ENCODE measurements at regions not wholly inside any gene's neighbourhood (a gene's known extent, or its start where the extent isn't known, plus 50 kb on each side); places are given as distances from the start of the nearest gene placed in this dataset.

GRCh38 chr6:68527691-68528090, 107.4 kb upstream of the ADGRB3 start:
- TF ChIP-seq ZNF560 (tag by site-specific recombination; IDR thresholded peaks at IDR 0.05; ENCODE audit: borderline replicate concordance) = no peak
- no peak for TF ChIP-seq ZNF280C (tag by site-specific recombination; IDR thresholded peaks at IDR 0.05)
- TF ChIP-seq ZNF202 (tag by site-specific recombination; IDR thresholded peaks at IDR 0.05; ENCODE audit: borderline replicate concordance) = no peak
- no peak for TF ChIP-seq ZNF140 (tag by site-specific recombination; IDR thresholded peaks at IDR 0.05)
- TF ChIP-seq ZNF530 (tag by site-specific recombination; IDR thresholded peaks at IDR 0.05; ENCODE audit: low read depth) = no peak
- TF ChIP-seq PBX3 (CRISPR knock-in tag; IDR thresholded peaks at IDR 0.05) = no peak
- no peak for TF ChIP-seq ZNF223 (tag by site-specific recombination; IDR thresholded peaks at IDR 0.05)
- no peak for TF ChIP-seq KLF1 (tag by site-specific recombination; IDR thresholded peaks at IDR 0.05)
- TF ChIP-seq ZNF350 (tag by site-specific recombination; IDR thresholded peaks at IDR 0.05) = no peak
- CTCF ChIA-PET = no interaction called here
- POLR2A ChIA-PET = no interaction called here

GRCh38 chr6:68506911-68507310, 128.2 kb upstream of the ADGRB3 start:
- ChIA-PET CTCF (interaction anchor here (0.6 kb wide), 1 partner anchor 272 kb away, joined by 3 read pairs; no protein-coding TSS in a partner anchor), POLR2A (no interaction called here)
- TF ChIP-seq ZNF645 (tag by site-specific recombination; IDR thresholded peaks at IDR 0.05) = no peak
- TF ChIP-seq ZNF37A (tag by site-specific recombination; IDR thresholded peaks at IDR 0.05) = no peak
- TF ChIP-seq ZNF239 (tag by site-specific recombination; IDR thresholded peaks at IDR 0.05) = no peak
- TF ChIP-seq ZNF18 (tag by site-specific recombination; IDR thresholded peaks at IDR 0.05) = no peak
- no peak for TF ChIP-seq ZNF174 (tag by site-specific recombination; IDR thresholded peaks at IDR 0.05)
- no peak for TF ChIP-seq ZNF112 (tag by site-specific recombination; IDR thresholded peaks at IDR 0.05)
- H3K27ac ChIP-seq (ENCODE audit: extremely low read depth, low read depth, low read length) = no peak overlapping the region
- H3K36me3 ChIP-seq (ENCODE audit: control insufficient read depth in 2 of 2, insufficient read depth in 1 of 2, low read length in 2 of 2) = no peaks in the 10 kb centered on the region
- no peaks in the 10 kb centered on the region for H3K9me3 ChIP-seq (ENCODE audit: control insufficient read depth, insufficient read depth, low read depth, low read length)
- no peaks in the 10 kb centered on the region for H3K4me1 ChIP-seq (ENCODE audit: control insufficient read depth, insufficient read depth, low read length)
- H3K4me3 ChIP-seq (ENCODE audit: low read depth, low read length) = no peak overlapping the region

More at GRCh38 chr6:68527691-68528090, 107.4 kb upstream of the ADGRB3 start:
- no peaks in the 10 kb centered on the region for H3K9me3 ChIP-seq (ENCODE audit: control insufficient read depth, insufficient read depth, low read depth, low read length)
- no peaks in the 10 kb centered on the region for H3K4me1 ChIP-seq (ENCODE audit: control insufficient read depth, insufficient read depth, low read length)
- no peak overlapping the region for H3K27ac ChIP-seq (ENCODE audit: extremely low read depth, low read depth, low read length)
- H3K4me3 ChIP-seq (ENCODE audit: low read depth, low read length) = no peak overlapping the region
- H3K36me3 ChIP-seq (ENCODE audit: control insufficient read depth in 2 of 2, insufficient read depth in 1 of 2, low read length in 2 of 2) = no peaks in the 10 kb centered on the region

GRCh38 chr6:68502946-68503345, 132.1 kb upstream of the ADGRB3 start:
- H3K4me1 ChIP-seq (ENCODE audit: control insufficient read depth, insufficient read depth, low read length) = no peaks in the 10 kb centered on the region
- H3K27ac ChIP-seq (ENCODE audit: extremely low read depth, low read depth, low read length) = no peak overlapping the region
- no peaks in the 10 kb centered on the region for H3K36me3 ChIP-seq (ENCODE audit: control insufficient read depth in 2 of 2, insufficient read depth in 1 of 2, low read length in 2 of 2)
- no peak overlapping the region for H3K4me3 ChIP-seq (ENCODE audit: low read depth, low read length)
- ChIA-PET POLR2A (no interaction called here), CTCF (no interaction called here)
- H3K9me3 ChIP-seq (ENCODE audit: control insufficient read depth, insufficient read depth, low read depth, low read length) = no peaks in the 10 kb centered on the region
- TF ChIP-seq KLF10 (tag by site-specific recombination; IDR thresholded peaks at IDR 0.05) (no peak), ZFP3 (tag by site-specific recombination; IDR thresholded peaks at IDR 0.05; ENCODE audit: low read depth) (no peak), ZNF449 (tag by site-specific recombination; IDR thresholded peaks at IDR 0.05) (no peak), SALL2 (tag by site-specific recombination; IDR thresholded peaks at IDR 0.05; ENCODE audit: borderline replicate concordance) (no peak), ZNF223 (tag by site-specific recombination; IDR thresholded peaks at IDR 0.05) (no peak), YY1 (tag by site-specific recombination; IDR thresholded peaks at IDR 0.05) (no peak), ZNF140 (tag by site-specific recombination; IDR thresholded peaks at IDR 0.05) (no peak), WT1 (tag by site-specific recombination; IDR thresholded peaks at IDR 0.05) (no peak), ZNF239 (tag by site-specific recombination; IDR thresholded peaks at IDR 0.05) (no peak), PRDM4 (tag by site-specific recombination; IDR thresholded peaks at IDR 0.05) (no peak)

Measured in HEK293 (cell line).